Neural cell (in vitro differentiated cells): ENCODE measurements at regions not wholly inside any gene's neighbourhood (a gene's known extent, or its start where the extent isn't known, plus 50 kb on each side); places are given as distances from the start of the nearest gene placed in this dataset.

ENCODE experiments used
- H2AFZ ChIP-seq: fragments of 200-600, 300-800 bp; sonication (generic), shearing (Covaris generic); 2 replicates; pipeline ENCODE4 v1.6.0; 2014; ENCODE audit warnings: low read depth, mild to moderate bottlenecking, antibody characterized with exemption, low read length, moderate library complexity
- H3F3A ChIP-seq: fragments of 200-600 bp; shearing (Covaris generic); 2 replicates; pipeline ENCODE4 v1.6.1; 2016; ENCODE audit warnings: mild to moderate bottlenecking, moderate library complexity, mixed read lengths, antibody characterized with exemption, low read length; ENCODE audit not compliant: insufficient read depth, poor library complexity, severe bottlenecking
- H3K27ac ChIP-seq: fragments of 200-600, 300-800 bp; sonication (generic), shearing (Covaris generic); 2 replicates; pipeline ENCODE4 v1.5.1; 2014; ENCODE audit warnings: mild to moderate bottlenecking, low read length, moderate library complexity
- H3K27me3 ChIP-seq: fragments of 300-800, 200-600 bp; sonication (generic), shearing (Covaris generic); 2 replicates; pipeline ENCODE4 v1.6.0; 2014; ENCODE audit warnings: mild to moderate bottlenecking, low read depth, low read length, moderate library complexity; ENCODE audit not compliant: insufficient read depth
- H3K36me3 ChIP-seq: fragments of 300-800, 200-600 bp; sonication (generic), shearing (Covaris generic); 2 replicates; pipeline ENCODE4 v1.5.1; 2014; ENCODE audit warnings: mild to moderate bottlenecking, antibody characterized with exemption, low read length, moderate library complexity; ENCODE audit not compliant: insufficient read depth
- H3K4me2 ChIP-seq: fragments of 300-800, 200-600 bp; sonication (generic), shearing (Covaris generic); 2 replicates; pipeline ENCODE4 v1.6.0; 2014; ENCODE audit warnings: mild to moderate bottlenecking, low read length
- H3K4me3 ChIP-seq: fragments of 300-800, 200-600 bp; sonication (generic), shearing (Covaris generic); 2 replicates; pipeline ENCODE4 v1.5.1; 2014; ENCODE audit warnings: mild to moderate bottlenecking, low read length, moderate library complexity
- H3K79me2 ChIP-seq: fragments of 200-600 bp; shearing (Covaris generic); replicated peaks from 2 replicates; pipeline ENCODE4 v1.6.0; 2014; ENCODE audit warnings: mild to moderate bottlenecking, low read length, moderate library complexity; ENCODE audit not compliant: insufficient read depth
- H3K9ac ChIP-seq: fragments of 300-800, 200-600 bp; sonication (generic), shearing (Covaris generic); 2 replicates; pipeline ENCODE4 v1.6.1; 2016; ENCODE audit warnings: mild to moderate bottlenecking, low read length, mixed read lengths
- H3K9me2 ChIP-seq: fragments of 200-600 bp; shearing (Covaris generic); 2 replicates; pipeline ENCODE4 v1.6.1; 2016; ENCODE audit warnings: mild to moderate bottlenecking, low read length, mixed read lengths; ENCODE audit not compliant: insufficient read depth
- H3K9me3 ChIP-seq: fragments of 200-600, 300-800 bp; sonication (generic), shearing (Covaris generic); 2 replicates; pipeline ENCODE4 v1.6.1; 2016; ENCODE audit warnings: mild to moderate bottlenecking, mixed run types, low read length, moderate library complexity, mixed read lengths
- H4K20me1 ChIP-seq: fragments of 200-600 bp; shearing (Covaris generic); 2 replicates; pipeline ENCODE4 v1.6.1; 2016; ENCODE audit warnings: mild to moderate bottlenecking, mixed run types; ENCODE audit not compliant: insufficient read depth
- CTCF ChIP-seq: fragments of 450-650 bp; IDR thresholded peaks from 2 replicates; pipeline ENCODE4 v1.5.1; 2014; ENCODE audit warnings: antibody characterized with exemption, mild to moderate bottlenecking, moderate library complexity; ENCODE audit not compliant: poor library complexity, severe bottlenecking
- EP300 ChIP-seq: fragments of 450-650 bp; conservative IDR thresholded peaks from 2 replicates; pipeline ENCODE4 v1.6.1; 2014; ENCODE audit warnings: antibody characterized with exemption, mild to moderate bottlenecking, moderate library complexity; ENCODE audit not compliant: poor library complexity, severe bottlenecking
- EZH2 ChIP-seq: fragments of 200-600, 300-800 bp; shearing (Covaris generic), sonication (generic); IDR thresholded peaks from 2 replicates; pipeline ENCODE4 v1.6.1; 2014; ENCODE audit warnings: antibody characterized with exemption, low read length, borderline replicate concordance, mild to moderate bottlenecking; ENCODE audit not compliant: insufficient read depth, poor library complexity, severe bottlenecking
- MXI1 ChIP-seq: fragments of 450-650 bp; conservative IDR thresholded peaks from 2 replicates; pipeline ENCODE4 v1.6.1; 2014; ENCODE audit warnings: antibody characterized with exemption, mild to moderate bottlenecking; ENCODE audit not compliant: poor library complexity, severe bottlenecking
- POLR2AphosphoS5 ChIP-seq: IDR thresholded peaks from 2 replicates; pipeline ENCODE4 v1.6.1; 2012
- RAD21 ChIP-seq: fragments of 450-650 bp; conservative IDR thresholded peaks from 2 replicates; pipeline ENCODE4 v1.6.1; 2014; ENCODE audit warnings: antibody characterized with exemption, mild to moderate bottlenecking, moderate library complexity
- REST ChIP-seq: IDR thresholded peaks from 2 replicates; pipeline ENCODE4 v1.6.1; 2012; ENCODE audit warnings: borderline replicate concordance
- SMC3 ChIP-seq: fragments of 450-650 bp; conservative IDR thresholded peaks from 2 replicates; pipeline ENCODE4 v1.6.1; 2014; ENCODE audit warnings: antibody characterized with exemption, mild to moderate bottlenecking, moderate library complexity; ENCODE audit not compliant: poor library complexity
- TAF1 ChIP-seq: IDR thresholded peaks from 2 replicates; pipeline ENCODE4 v1.6.1; 2012; ENCODE audit warnings: low read depth

DNA sequence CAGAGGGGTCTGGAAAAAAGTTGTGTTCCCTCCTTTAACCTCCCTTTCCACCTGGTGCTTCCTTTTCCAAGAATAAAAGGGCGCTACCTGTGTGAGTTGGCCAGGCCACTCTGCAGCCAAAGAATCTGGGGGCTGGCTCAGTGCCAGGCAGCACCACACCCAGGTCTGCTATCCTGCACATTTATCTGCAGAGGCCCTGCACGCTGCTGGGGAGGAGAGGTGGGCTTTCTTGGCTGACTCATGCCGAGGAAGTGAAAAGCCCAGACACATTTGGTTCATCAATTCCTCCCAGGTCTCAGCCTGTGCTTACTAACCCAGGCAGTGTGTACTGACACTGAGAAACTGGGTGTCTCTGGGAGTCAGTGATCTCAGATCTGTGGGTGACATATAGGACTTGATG is 79.8 kb upstream of the F3 start:
- H3K9me2 ChIP-seq: no peaks in the 10 kb centered on the region
- H3K9me3 ChIP-seq: no peaks in the 10 kb centered on the region
- H3K79me2 ChIP-seq: no peaks in the 10 kb centered on the region
- H2AFZ ChIP-seq: no peak overlapping the region
- no peaks in the 10 kb centered on the region for H3K36me3 ChIP-seq
- no peak overlapping the region for H3K4me2 ChIP-seq
- TF ChIP-seq TAF1: no peak
- TF ChIP-seq MXI1: no peak
- TF ChIP-seq POLR2AphosphoS5: no peak
- no peak for TF ChIP-seq SMC3
- no peak for TF ChIP-seq REST
- no peak for TF ChIP-seq RAD21
- TF ChIP-seq EZH2: no peak
- no peak for TF ChIP-seq EP300
- no peak for TF ChIP-seq CTCF
- no peaks in the 10 kb centered on the region for H3F3A ChIP-seq
- H3K9ac ChIP-seq: no peak overlapping the region
- no peaks in the 10 kb centered on the region for H4K20me1 ChIP-seq
- H3K4me3 ChIP-seq: no peak overlapping the region
- no peaks in the 10 kb centered on the region for H3K27me3 ChIP-seq
- no peak overlapping the region for H3K27ac ChIP-seq

GRCh38 chr1:94620345-94621031 is 78.9 kb upstream of the F3 start:
- H4K20me1 ChIP-seq: no peaks in the 10 kb centered on the region
- no peak overlapping the region for H3K4me3 ChIP-seq
- H3K4me2 ChIP-seq: no peak overlapping the region
- H3K9ac ChIP-seq: no peak overlapping the region
- no peaks in the 10 kb centered on the region for H3K27me3 ChIP-seq
- no peak overlapping the region for H3K27ac ChIP-seq
- no peaks in the 10 kb centered on the region for H3K36me3 ChIP-seq
- TF ChIP-seq RAD21: no peak
- no peak for TF ChIP-seq SMC3
- no peak for TF ChIP-seq EZH2
- no peak for TF ChIP-seq POLR2AphosphoS5
- TF ChIP-seq CTCF: no peak
- no peak for TF ChIP-seq REST
- TF ChIP-seq TAF1: no peak
- no peaks in the 10 kb centered on the region for H3F3A ChIP-seq
- no peaks in the 10 kb centered on the region for H3K79me2 ChIP-seq
- H3K9me2 ChIP-seq: no peaks in the 10 kb centered on the region
- no peak overlapping the region for H2AFZ ChIP-seq
- no peaks in the 10 kb centered on the region for H3K9me3 ChIP-seq
